ENCODE measurements at regions not wholly inside any gene's neighbourhood (a gene's known extent, or its start where the extent isn't known, plus 50 kb on each side); places are given as distances from the start of the nearest gene placed in this dataset.
A peak's percentile ranks its signal among the peaks of the same experiment; 100 is the strongest.

DNA sequence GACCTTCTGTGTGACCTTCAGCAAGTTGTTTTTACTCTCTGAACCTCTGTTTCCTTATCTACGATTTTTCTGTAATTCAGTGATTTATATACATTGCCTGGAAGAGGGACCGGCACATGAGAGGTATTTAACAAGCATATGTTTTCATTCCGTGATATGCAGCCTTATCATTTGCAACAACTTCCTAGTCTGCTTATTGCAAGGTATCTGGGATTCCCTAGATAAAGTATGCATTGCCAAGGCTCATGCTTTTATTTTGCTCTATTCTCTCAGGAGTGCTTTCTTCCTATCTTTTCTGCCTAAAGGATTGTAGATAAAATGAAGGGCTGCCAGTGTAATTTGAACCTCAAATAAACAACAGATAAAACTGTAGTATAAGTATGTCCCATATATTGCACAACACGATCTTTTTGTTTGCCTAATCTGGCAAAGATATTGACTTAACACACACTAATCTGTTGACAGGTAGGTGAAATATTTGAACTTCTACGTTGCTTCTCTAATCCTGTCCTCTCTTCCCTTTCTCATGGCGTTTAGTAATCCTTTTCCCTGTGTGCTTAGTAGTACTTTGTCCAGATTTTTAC lies 377.2 kb upstream of the TNC start:
- no peak for DNase-seq (ENCODE audit: low read depth)
- H3K4me3 ChIP-seq (ENCODE audit: low read depth, low read length): no peak overlapping the region

DNA sequence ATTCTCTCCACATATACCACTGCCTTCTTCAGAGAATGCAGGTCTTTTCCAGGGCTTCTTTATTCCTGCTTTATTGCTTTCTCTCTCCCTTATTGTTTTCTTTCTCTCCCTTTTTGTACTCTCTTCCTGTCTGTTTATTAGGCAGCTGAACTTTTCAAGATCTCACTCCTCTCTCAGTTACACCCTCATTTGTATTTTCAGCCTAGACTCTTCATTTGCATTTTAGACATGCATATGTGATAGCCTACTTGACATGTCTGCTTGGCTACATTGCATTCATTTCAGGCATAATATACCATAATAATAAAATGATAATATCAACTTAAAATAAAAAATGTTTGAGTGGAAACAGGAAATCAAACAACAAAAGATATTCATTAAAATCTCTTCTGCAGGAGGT lies 377.9 kb upstream of the TNC start:
- no peak overlapping the region for H3K4me3 ChIP-seq (ENCODE audit: low read depth, low read length)
- no peak for DNase-seq (ENCODE audit: low read depth)

DNA sequence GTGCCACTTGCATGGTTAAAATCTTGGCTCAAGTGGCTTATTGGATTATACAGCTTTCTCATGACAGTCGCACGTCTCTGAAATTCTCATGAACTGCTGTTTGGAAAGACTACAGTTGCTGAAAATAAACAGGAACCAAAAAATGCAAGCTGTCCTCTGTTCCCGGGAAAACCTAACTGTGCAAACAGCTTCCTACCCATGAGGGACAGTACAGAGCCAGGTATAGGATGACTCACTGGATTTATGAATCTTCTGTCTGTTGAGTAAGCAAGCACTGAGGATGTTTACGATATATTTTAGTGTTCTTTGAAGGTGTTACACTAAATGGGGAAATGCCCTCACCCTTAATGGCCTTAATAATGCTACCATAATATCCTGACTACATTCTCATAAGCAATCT lies 380.3 kb upstream of the TNC start:
- DNase-seq (ENCODE audit: low read depth): no peak
- no peak overlapping the region for H3K4me3 ChIP-seq (ENCODE audit: low read depth, low read length)

DNA sequence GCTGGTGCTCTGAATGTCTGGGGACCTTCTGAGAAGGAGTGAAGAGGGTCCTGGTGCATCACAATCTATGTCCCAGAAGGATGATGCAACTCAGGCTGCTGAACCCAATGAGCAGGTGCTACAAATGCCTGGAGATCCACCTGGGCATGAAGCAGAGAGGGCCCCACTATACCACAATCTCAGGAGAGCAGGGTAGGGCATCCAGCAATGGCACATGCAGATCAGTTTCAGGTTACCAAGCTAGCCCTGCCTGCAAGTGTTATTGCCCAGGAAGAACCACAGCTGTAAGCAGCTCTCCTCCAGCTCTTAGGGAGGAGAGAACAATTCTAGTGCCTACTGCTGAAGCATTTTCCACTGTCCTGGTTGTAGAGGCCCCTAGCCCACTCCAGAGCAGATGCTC lies 389.2 kb upstream of the TNC start:
- no peak overlapping the region for H3K4me3 ChIP-seq (ENCODE audit: low read depth, low read length)
- no peak for DNase-seq (ENCODE audit: low read depth)

DNA sequence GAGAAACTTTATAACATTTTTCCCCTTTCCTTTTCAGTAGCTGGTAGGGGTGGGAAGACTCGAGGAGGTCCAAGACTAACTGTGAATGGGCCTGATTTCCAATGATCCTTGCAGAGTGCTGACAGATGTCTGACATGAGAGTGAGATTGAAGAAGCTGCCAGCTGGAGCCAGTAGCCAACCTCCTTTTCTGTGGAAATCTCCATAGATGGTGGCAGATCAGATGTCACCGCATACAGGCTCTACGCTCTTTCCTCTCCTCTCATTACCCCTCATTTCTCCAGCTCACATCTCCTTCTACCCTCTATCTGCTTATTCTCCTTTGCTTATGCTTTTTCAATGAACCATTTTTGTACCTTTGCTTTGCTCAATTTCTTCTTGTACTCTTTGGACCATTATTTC lies 395.2 kb upstream of the TNC start:
- no peak for DNase-seq (ENCODE audit: low read depth)
- no peak overlapping the region for H3K4me3 ChIP-seq (ENCODE audit: low read depth, low read length)

DNA sequence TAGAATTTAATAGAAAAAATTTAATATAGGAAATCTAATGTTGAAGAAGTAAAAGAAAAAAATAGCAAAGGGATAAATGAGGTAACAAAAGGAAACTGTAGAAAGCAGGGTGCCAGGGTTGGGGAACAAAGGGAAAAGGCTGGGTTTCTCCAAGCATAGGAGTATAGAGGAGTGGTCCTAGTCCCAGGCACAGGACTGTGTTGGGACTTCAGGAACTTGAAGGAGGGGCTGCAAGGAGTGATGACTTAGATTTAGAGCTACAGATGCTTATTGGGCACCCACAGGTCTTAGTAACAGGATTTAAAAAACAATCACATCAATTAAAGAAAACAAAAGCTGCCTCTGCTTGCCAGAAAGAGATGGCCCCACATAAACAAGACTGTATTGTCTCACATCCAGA lies 396.5 kb upstream of the TNC start:
- no peak for DNase-seq (ENCODE audit: low read depth)
- H3K4me3 ChIP-seq (ENCODE audit: low read depth, low read length): no peak overlapping the region

DNA sequence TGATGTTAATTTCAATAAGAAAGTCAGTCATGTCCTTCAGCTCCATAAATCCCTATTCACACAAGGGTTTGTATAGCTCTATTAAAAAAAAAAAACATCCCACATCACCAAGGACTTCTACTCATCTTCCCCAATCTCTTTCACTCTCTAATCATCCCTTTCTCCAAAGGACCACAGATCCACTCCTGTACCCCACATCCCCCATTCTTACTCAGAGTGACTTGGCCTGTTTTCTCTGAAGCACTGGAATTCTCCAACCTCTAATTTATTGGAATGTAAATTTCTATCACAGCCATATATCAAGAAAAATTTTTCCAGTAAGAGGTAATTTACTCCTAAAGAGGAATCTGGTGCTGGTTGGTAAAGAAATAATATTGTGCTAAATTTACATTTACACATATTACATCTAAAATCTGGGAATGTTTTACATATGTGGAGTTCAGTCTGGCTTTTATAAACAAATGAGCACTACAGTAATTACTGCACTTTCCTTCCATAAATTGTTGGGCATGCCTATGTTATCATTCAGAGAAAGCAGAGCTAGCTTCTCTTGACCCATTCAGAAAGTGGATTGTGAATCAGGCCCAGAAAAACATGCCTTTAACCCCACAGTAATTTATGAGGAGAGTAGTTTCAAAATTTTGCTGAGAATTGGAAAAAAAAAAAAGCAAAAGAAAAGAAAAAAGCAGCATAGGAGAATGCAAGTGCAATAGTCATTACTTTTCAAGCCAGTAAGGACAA lies 399.5 kb upstream of the TNC start:
- DNase-seq (ENCODE audit: low read depth): no peak
- H3K4me3 ChIP-seq (ENCODE audit: low read depth, low read length): no peak overlapping the region

DNA sequence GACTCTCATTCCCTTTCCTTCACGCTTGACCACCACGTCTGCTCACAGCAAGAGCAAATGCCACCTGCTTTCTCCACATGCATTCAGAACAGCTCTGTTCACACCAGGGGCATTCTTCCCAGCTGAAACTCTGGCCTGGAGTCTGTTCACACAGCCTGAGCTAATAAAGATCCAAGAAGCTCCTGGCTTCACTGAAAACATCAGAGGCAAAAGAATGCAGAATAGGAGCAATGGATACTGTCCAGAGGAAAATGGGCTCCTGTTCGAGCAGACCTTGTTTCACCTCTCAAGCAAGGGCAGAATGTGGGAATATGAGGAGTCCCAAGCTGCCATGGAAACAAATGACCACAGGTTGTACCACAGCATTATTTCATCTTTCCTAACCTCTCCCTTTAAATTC lies 402.7 kb upstream of the TNC start:
- no peak for DNase-seq (ENCODE audit: low read depth)
- H3K4me3 ChIP-seq (ENCODE audit: low read depth, low read length): no peak overlapping the region

DNA sequence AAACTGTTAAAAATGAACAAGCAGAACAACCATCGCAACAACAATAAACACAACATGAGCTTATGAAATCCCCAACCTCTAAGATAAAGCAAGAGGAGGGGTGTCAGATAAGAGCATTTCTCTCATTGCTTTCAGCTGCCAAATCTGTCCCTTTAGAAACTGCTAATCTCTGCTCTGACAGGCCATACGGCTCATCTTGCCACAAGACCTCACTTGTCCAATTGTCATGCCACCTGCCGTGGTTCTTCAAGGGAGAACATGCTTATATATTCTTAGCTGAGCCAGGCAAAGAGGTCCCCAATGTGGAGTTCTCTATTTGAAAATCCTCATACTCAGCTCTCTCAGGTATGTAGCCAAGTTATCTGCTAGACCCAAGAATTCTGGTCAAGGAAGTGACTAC lies 405.0 kb upstream of the TNC start:
- DNase-seq (ENCODE audit: low read depth): no peak
- H3K4me3 ChIP-seq (ENCODE audit: low read depth, low read length): no peak overlapping the region

DNA sequence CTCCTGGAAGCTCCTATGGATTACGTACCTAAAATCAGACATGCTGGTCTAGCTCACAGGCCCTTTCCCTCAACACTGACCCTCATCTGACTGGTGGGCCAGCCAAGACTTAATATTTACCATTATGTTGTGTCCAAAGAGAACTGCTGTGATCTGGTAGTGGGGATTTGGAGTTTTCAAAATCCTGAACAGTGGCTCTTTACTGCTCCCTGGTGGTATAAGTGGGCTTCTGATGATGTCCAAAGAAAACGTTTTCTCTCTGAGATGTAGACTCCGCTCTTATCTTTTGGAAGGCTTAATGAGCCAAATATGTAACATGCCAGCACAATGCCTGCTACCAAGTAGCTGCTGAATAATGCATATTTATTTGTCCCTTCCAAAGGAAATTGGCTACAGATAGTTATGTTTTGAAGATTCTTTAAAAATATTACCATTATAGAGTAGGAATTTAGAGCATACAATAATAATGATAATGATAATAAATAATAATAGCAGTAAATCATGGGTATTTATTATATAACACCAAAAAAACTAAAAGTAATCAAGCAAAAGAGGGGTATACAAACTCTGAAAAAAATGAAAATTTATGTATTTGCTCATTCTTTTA lies 406.6 kb upstream of the TNC start:
- no peak for DNase-seq (ENCODE audit: low read depth)
- H3K4me3 ChIP-seq (ENCODE audit: low read depth, low read length): no peak overlapping the region

DNA sequence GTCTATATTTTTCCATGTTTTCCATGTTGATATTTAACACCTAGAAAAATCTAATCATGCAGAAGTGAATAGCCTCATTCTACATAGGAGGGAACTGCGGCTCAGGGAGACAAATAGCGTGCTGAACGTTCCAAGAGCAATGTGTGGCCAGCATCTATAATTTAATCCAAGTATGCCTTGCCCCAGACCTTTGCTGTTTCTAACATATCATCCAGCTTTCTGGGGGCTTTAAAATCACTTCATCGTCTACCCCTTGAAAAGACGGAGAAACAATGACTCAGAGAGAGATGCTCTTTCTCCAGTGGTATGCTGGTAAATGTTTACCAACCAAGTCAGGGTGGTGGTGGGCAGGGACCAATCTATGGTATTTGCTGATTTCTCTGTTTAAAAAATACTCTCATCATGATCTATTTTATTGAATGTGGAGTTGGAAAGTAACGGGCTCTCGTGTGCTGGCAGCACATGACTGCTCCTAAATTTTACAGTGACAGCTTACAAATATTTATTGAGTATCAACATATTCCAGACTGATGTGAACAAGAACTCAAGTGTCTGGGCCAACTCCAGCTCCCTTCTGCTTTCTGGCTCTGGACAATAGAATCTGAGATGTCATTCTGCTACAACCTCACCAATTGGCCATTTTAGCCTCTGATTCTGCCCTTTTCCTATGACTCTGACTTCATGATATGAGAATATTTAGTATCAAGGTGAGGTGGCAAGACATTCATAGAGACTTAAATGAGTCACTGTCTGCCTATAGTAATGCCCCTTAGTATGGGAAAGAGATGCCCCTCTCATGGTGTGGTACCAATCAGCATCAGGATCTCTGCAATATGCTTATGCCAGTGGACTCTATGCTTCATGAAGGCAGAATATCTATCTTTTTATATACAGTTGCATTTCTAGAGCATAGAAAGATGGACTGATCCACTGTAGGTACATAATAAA lies 407.4 kb upstream of the TNC start:
- H3K4me3 ChIP-seq (ENCODE audit: low read depth, low read length): no peak overlapping the region
- DNase-seq (ENCODE audit: low read depth): no peak

DNA sequence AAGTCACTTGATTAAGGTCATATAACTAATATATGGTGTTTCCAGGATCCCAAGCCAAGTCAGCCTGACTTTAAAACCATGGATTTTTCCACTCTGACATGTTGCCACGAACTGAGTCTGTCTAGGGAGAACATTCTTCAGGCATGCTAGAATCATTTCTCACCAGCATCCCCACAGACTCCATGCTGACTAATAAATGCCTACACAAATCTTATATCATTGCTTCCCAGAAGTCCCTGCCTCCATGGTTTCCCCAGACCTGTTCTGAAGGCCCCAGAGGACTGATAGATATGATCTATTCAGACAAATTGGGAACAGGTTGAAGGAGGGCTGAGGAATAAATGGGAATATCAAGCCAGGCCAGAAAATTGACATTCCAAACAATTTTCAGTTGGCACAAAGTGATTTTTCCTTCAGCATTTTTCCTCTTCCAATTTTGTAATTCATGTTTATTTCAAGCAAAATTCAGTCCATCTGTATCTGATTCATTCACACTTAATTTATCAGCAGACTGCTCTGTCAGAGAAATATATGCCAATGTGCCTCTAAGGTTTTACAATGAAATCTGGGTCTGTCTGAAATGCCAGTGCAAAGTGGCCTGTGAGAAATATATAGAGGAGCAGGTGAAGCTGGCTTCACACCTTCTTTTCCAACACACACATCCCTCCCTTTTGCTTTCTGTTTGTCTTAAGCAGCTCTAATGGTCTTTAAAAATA lies 413.6 kb upstream of the TNC start:
- DNase-seq (ENCODE audit: low read depth): peak; percentile 67
- no peak overlapping the region for H3K4me3 ChIP-seq (ENCODE audit: low read depth, low read length)

DNA sequence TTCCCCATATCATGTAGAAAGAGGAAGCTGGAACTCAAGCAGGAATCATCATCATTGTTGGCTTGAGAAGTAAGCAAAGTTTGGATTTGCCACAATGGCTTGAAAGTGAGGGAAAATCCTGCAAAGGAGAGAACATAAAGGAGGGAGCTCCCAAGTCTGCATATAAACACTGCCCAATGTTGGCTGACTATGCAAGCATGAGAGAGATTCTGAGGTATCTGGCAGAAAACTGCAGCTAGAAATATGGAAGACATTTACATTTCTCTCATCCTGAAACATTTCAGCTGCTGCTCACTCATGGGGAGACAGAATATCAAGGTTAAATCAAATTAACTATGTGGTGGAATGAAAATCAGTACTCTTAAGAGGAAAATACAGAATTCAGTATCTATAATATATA lies 415.6 kb upstream of the TNC start:
- H3K4me3 ChIP-seq (ENCODE audit: low read depth, low read length): no peak overlapping the region
- no peak for DNase-seq (ENCODE audit: low read depth)

DNA sequence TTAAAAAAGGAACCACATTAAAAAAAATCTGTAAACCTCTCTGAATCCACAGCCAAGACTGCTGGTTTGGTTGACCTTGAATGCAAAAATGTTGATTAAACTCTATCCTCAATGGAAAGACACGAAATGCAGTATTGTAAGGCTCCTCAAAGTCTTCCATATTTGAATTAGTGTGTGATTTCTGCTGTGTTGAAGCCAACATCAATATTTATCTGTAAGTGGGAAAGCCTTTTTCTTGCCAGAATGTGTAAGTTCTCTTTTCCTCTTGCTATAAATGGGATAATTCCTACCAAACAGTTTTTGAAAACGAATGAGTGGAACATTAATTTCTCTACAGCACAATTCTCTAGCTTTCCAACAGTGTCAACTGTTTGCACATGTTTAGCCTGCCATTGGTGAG lies 422.1 kb upstream of the TNC start:
- H3K4me3 ChIP-seq (ENCODE audit: low read depth, low read length): no peak overlapping the region
- DNase-seq (ENCODE audit: low read depth): no peak

DNA sequence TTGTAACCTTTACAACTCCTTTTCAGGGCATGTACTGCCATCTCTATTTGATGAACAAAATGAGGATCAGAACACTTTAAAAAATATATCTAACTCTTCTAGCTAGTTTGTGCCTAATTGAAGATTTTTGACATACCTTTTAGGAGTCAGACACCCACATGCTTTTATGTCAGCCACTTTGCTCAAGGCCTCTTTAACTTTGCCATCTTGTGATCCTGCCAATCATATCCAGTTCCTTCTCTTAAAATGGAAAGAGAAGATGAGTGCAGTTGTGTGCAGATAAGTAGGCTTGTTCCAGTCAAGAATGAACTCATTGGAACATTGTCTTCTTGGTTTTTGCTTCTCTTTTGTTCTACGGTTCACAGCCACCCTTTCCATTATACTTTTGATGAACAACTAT lies 425.6 kb upstream of the TNC start:
- H3K4me3 ChIP-seq (ENCODE audit: low read depth, low read length): no peak overlapping the region
- DNase-seq (ENCODE audit: low read depth): no peak

DNA sequence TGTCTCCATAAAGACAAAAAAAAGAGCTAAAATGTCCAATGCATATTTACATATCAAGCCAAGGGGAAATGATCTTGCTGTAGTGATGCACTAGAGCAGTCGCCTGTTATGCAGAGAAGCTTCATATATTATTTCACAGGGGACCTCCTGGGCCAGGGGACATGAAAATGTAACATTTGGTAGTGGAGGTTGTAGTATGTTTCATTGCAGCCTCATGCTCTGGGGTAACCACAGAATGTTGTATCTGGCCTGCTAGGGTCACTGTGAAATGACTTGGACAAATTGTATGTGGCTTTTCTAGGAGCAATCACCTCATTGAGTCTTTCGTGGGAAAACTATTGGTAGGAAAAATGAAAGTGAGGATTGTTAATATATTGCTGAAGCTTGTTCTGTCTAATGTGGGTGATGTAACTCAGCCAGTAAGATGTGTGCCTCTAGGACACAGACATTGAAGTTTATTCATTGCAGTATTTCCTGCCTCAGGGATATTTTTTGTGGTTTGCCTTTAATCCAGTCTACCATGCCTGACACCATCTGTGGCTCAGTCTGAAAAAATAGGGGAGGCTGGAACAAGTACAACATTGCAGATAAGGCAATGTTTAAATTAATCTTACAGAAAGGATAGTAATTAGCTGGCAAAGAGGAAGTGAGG lies 430.8 kb upstream of the TNC start:
- DNase-seq (ENCODE audit: low read depth): no peak

DNA sequence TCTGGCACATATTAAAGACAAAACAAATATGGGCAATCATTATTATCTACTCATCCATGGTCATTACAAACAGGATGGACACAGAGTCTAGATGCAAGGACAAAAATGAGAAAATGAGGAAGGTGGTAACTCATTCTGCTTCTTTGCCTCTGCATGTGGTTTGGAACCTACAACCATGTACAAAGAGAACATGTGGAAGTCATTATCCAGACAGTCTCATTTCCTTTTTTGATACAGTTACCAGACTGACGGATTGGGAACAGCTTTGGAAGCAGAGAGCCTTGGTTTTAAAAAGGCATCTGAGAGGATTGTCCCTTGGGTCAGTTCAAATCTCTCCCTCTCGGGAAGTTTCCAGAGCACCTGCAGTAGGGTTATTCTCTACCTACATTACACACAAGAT lies 433.4 kb upstream of the TNC start:
- H3K4me3 ChIP-seq (ENCODE audit: low read depth, low read length): no peak overlapping the region
- DNase-seq (ENCODE audit: low read depth): no peak

More for the DNA sequence above, 430.8 kb upstream of the TNC start:
- no peak overlapping the region for H3K4me3 ChIP-seq (ENCODE audit: low read depth, low read length)

DNA sequence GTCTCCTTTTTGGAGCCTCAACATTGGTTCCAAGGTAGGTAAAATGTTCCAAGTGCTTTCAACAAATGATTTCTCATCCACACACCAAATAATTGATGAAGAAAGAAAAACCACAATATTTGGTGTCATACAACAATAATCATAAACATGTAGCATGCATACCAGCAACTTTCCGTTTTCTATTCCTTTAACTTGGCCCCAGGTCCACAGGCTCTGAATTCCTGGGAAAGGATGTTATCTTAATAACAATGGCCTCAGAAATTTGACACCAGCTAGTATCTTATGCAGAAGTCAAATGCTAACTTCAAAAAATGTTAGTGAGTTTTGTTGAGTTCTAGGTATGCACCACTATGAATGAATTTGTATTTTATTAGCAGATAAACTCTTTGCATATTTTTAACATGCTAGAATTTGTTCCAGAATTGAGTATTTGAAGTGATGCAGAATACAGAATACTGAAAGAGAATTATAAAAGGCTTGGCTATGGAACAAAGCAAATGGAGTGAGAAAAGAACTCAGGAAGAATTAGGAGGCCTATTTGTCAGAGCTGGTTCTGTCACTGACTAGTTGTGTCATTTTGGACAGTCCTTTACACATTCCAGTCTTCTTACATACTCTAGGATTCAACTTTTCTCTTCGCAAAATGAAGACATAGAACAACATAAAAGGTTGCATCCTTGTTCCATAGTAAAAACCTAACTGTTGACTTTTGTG lies 435.3 kb upstream of the TNC start:
- DNase-seq (ENCODE audit: low read depth): no peak
- no peak overlapping the region for H3K4me3 ChIP-seq (ENCODE audit: low read depth, low read length)

Data from skeletal muscle cell (primary cell).